ENCODE measurements at regions not wholly inside any gene's neighbourhood (a gene's known extent, or its start where the extent isn't known, plus 50 kb on each side); places are given as distances from the start of the nearest gene placed in this dataset.

- H3K4me3 Mint-ChIP-seq, result no peak overlapping the region
- ATAC-seq (replicated peaks in 1 of 4) (no peak), DNase-seq (no peak)
- WGBS (ENCODE audit: insufficient coverage), result 50% methylated on average over 1 of the region's 2 CpGs
- CTCF ChIA-PET, result no interaction called here
- Histone ChIP-seq H3K27ac (ENCODE audit: low read length) (no peak overlapping the region), H3K27me3 (replicated peaks in 1 of 2; ENCODE audit: control insufficient read depth in 2 of 2, extremely low read depth in 1 of 2, insufficient read depth in 2 of 2, low read length in 1 of 2) (no peaks in the 10 kb centered on the region), H3K36me3 (ENCODE audit: control insufficient read depth in 2 of 2, extremely low read depth in 1 of 2, insufficient read depth in 1 of 2, low read length in 1 of 2) (no peaks in the 10 kb centered on the region), H3K4me1 (ENCODE audit: control insufficient read depth in 1 of 2, extremely low read depth in 1 of 2, insufficient read depth in 2 of 2, low read length in 2 of 2) (no peaks in the 10 kb centered on the region), H3K9me3 (no peaks in the 10 kb centered on the region), H3K4me3 (ENCODE audit: control insufficient read depth in 1 of 2, extremely low read depth in 1 of 2, low read length in 1 of 2) (no peak overlapping the region)
- H3K4me1 Mint-ChIP-seq, result peaks cover 0 to 4% (median 0%) of the 10 kb centered on the region in 3 donors
- no peaks in the 10 kb centered on the region for H3K27me3 Mint-ChIP-seq
- no peaks in the 10 kb centered on the region for H3K36me3 Mint-ChIP-seq
- POLR2A ChIA-PET, result no interaction called here
- H3K27ac Mint-ChIP-seq, result no peak overlapping the region
- no peaks in the 10 kb centered on the region for H3K9me3 Mint-ChIP-seq
These were observed 76.2 kb upstream of the ZNF608 start for GRCh38 chr5:124822647-124823046.

- no peaks in the 10 kb centered on the region for H3K4me1 ChIP-seq (ENCODE audit: control insufficient read depth in 1 of 2, extremely low read depth in 1 of 2, insufficient read depth in 2 of 2, low read length in 2 of 2)
- no peak for ATAC-seq (replicated peaks in 1 of 4)
- no peak overlapping the region for H3K27ac Mint-ChIP-seq
- H3K36me3 Mint-ChIP-seq, result no peaks in the 10 kb centered on the region
- no peaks in the 10 kb centered on the region for H3K9me3 Mint-ChIP-seq
- DNase-seq, result no peak
- H3K4me3 ChIP-seq (ENCODE audit: control insufficient read depth in 1 of 2, extremely low read depth in 1 of 2, low read length in 1 of 2), result no peak overlapping the region
- no peaks in the 10 kb centered on the region for H3K27me3 Mint-ChIP-seq
- no peaks in the 10 kb centered on the region for H3K27me3 ChIP-seq (replicated peaks in 1 of 2; ENCODE audit: control insufficient read depth in 2 of 2, extremely low read depth in 1 of 2, insufficient read depth in 2 of 2, low read length in 1 of 2)
- H3K9me3 ChIP-seq, result no peaks in the 10 kb centered on the region
- H3K4me3 Mint-ChIP-seq, result no peak overlapping the region
- ChIA-PET CTCF (no interaction called here), POLR2A (no interaction called here)
- H3K4me1 Mint-ChIP-seq, result peaks cover 0 to 4% (median 0%) of the 10 kb centered on the region in 3 donors
- WGBS (ENCODE audit: insufficient coverage), result no CpG with 5 or more reads among the region's 3 CpGs
- H3K27ac ChIP-seq (ENCODE audit: low read length), result no peak overlapping the region
- H3K36me3 ChIP-seq (ENCODE audit: control insufficient read depth in 2 of 2, extremely low read depth in 1 of 2, insufficient read depth in 1 of 2, low read length in 1 of 2), result no peaks in the 10 kb centered on the region
These were observed 76.9 kb upstream of the ZNF608 start for GRCh38 chr5:124823380-124823779.

DNA sequence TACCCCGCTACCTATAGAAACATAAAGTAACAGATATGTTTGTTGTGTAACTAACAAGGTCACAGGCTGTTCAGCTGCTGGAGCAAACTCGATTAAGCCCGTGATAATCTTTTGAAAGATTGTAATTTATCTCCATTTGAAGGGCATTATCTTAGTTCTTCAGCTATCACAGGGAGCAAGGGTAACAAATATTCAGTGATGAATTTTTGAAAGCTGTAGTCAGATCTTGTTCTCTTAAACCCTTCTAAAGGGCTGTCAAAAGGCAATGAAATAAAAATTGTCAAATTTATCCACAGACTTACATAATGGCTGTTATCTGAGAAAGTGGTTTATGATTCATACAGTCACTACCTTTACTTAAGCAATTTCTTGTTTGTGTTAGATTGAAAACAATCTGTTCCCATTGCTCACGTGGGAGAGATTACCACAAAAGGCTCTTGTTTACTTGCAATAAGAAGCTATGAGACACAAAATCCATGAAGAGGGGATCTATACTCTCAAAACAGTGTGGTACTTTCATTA lies 78.3 kb upstream of the ZNF608 start:
- Mint-ChIP-seq H3K27me3 (peaks cover 0 to 6% of the 10 kb centered on the region in 2 donors), H3K4me3 (no peak overlapping the region), H3K4me1 (peaks cover 0 to 4% (median 0%) of the 10 kb centered on the region in 3 donors), H3K9me3 (no peaks in the 10 kb centered on the region), H3K36me3 (no peaks in the 10 kb centered on the region), H3K27ac (no peak overlapping the region)
- H3K9me3 ChIP-seq, result no peaks in the 10 kb centered on the region
- CTCF ChIA-PET, result interaction anchor here in 1 of 2 donors (0.6 kb wide), 1 partner anchor 20 kb away, joined by 5 read pairs; no protein-coding TSS in a partner anchor
- ATAC-seq (replicated peaks in 1 of 4) (no peak), DNase-seq (no peak)
- H3K4me1 ChIP-seq (ENCODE audit: control insufficient read depth in 1 of 2, extremely low read depth in 1 of 2, insufficient read depth in 2 of 2, low read length in 2 of 2), result no peaks in the 10 kb centered on the region
- no peaks in the 10 kb centered on the region for H3K27me3 ChIP-seq (replicated peaks in 1 of 2; ENCODE audit: control insufficient read depth in 2 of 2, extremely low read depth in 1 of 2, insufficient read depth in 2 of 2, low read length in 1 of 2)
- H3K4me3 ChIP-seq (ENCODE audit: control insufficient read depth in 1 of 2, extremely low read depth in 1 of 2, low read length in 1 of 2), result no peak overlapping the region
- no CpG with 5 or more reads among the region's 4 CpGs for WGBS (ENCODE audit: insufficient coverage)
- H3K27ac ChIP-seq (ENCODE audit: low read length), result no peak overlapping the region
- H3K36me3 ChIP-seq (ENCODE audit: control insufficient read depth in 2 of 2, extremely low read depth in 1 of 2, insufficient read depth in 1 of 2, low read length in 1 of 2), result no peaks in the 10 kb centered on the region
- POLR2A ChIA-PET, result no interaction called here

DNA sequence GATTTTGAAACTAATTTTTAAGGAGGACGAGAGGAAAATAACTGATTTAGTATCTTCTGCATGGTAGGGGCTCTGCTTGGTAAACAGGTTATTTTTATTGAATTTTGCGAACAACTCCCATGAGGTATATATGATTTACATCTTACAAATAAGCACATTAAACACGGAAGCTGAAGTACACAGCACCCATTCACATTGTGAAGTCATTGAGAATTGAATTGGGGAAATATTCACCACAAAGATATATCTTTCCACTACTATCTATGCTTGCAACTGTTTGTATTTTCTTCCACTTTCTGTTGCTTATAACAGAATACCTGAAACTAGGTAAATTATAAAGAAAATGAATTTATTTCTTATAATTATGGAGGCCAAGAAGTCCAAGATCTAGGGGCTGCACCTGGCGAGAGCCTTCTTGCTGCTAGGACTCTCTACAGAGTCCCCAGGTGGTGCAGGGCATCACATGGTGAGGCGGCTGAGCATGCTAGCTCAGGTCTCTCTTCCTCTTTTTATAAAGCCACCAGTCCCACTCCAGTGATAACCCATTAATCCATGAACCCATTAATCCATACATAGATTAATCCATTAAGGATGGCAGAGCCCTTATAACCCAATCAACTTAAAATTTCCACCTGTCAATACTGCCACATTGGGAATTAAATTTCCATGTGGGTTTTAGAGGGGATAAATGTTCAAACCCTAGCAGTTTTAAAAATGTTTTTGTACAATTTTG lies 79.0 kb upstream of the ZNF608 start:
- ATAC-seq (replicated peaks in 1 of 4) (no peak), DNase-seq (peak in 1 of 35 experiments; percentile 5)
- Mint-ChIP-seq H3K9me3 (no peaks in the 10 kb centered on the region), H3K36me3 (no peaks in the 10 kb centered on the region), H3K27ac (no peak overlapping the region), H3K4me3 (no peak overlapping the region), H3K4me1 (peaks cover 0 to 4% (median 0%) of the 10 kb centered on the region in 3 donors), H3K27me3 (peaks cover 0 to 6% of the 10 kb centered on the region in 2 donors)
- ChIA-PET POLR2A (no interaction called here), CTCF (interaction anchor here in 1 of 2 donors (0.6 kb wide), 1 partner anchor 19 kb away, joined by 5 read pairs; no protein-coding TSS in a partner anchor)
- Histone ChIP-seq H3K27me3 (replicated peaks in 1 of 2; ENCODE audit: control insufficient read depth in 2 of 2, extremely low read depth in 1 of 2, insufficient read depth in 2 of 2, low read length in 1 of 2) (no peaks in the 10 kb centered on the region), H3K4me1 (ENCODE audit: control insufficient read depth in 1 of 2, extremely low read depth in 1 of 2, insufficient read depth in 2 of 2, low read length in 2 of 2) (no peaks in the 10 kb centered on the region), H3K36me3 (ENCODE audit: control insufficient read depth in 2 of 2, extremely low read depth in 1 of 2, insufficient read depth in 1 of 2, low read length in 1 of 2) (no peaks in the 10 kb centered on the region), H3K27ac (ENCODE audit: low read length) (no peak overlapping the region), H3K9me3 (no peaks in the 10 kb centered on the region), H3K4me3 (ENCODE audit: control insufficient read depth in 1 of 2, extremely low read depth in 1 of 2, low read length in 1 of 2) (no peak overlapping the region)
- WGBS (ENCODE audit: insufficient coverage), result 80% methylated on average over 1 of the region's 5 CpGs

DNA sequence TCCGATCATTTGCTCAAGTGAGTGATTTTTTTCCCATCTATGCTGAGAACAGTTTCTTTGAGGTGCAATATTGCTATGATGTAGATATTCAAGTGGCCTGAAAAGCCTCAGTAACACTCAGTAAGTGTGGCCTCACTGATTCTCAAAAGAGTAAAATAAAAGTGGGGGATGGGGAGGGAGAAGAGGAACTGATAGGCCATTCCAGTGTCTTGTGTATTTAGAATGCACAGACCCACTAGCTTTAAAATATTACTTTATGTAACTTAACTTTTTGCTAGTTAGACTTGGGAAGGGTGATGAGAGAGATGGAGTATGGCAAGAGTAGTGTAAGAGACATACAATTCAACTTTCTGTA lies 79.5 kb upstream of the ZNF608 start:
- POLR2A ChIA-PET, result no interaction called here
- DNase-seq (no peak), ATAC-seq (replicated peaks in 1 of 4) (no peak)
- no peaks in the 10 kb centered on the region for H3K4me1 ChIP-seq (ENCODE audit: control insufficient read depth in 1 of 2, extremely low read depth in 1 of 2, insufficient read depth in 2 of 2, low read length in 2 of 2)
- H3K4me3 Mint-ChIP-seq, result no peak overlapping the region
- CTCF ChIA-PET, result no interaction called here
- no peaks in the 10 kb centered on the region for H3K9me3 ChIP-seq
- H3K36me3 ChIP-seq (ENCODE audit: control insufficient read depth in 2 of 2, extremely low read depth in 1 of 2, insufficient read depth in 1 of 2, low read length in 1 of 2), result no peaks in the 10 kb centered on the region
- H3K4me3 ChIP-seq (ENCODE audit: control insufficient read depth in 1 of 2, extremely low read depth in 1 of 2, low read length in 1 of 2), result no peak overlapping the region
- H3K9me3 Mint-ChIP-seq, result no peaks in the 10 kb centered on the region
- no CpG with 5 or more reads among the region's 1 CpG for WGBS (ENCODE audit: insufficient coverage)
- peaks cover 0 to 6% of the 10 kb centered on the region in 2 donors for H3K27me3 Mint-ChIP-seq
- H3K27ac Mint-ChIP-seq, result no peak overlapping the region
- H3K27ac ChIP-seq (ENCODE audit: low read length), result no peak overlapping the region
- no peaks in the 10 kb centered on the region for H3K36me3 Mint-ChIP-seq
- H3K4me1 Mint-ChIP-seq, result peaks cover 0 to 4% (median 0%) of the 10 kb centered on the region in 3 donors
- H3K27me3 ChIP-seq (replicated peaks in 1 of 2; ENCODE audit: control insufficient read depth in 2 of 2, extremely low read depth in 1 of 2, insufficient read depth in 2 of 2, low read length in 1 of 2), result no peaks in the 10 kb centered on the region

DNA sequence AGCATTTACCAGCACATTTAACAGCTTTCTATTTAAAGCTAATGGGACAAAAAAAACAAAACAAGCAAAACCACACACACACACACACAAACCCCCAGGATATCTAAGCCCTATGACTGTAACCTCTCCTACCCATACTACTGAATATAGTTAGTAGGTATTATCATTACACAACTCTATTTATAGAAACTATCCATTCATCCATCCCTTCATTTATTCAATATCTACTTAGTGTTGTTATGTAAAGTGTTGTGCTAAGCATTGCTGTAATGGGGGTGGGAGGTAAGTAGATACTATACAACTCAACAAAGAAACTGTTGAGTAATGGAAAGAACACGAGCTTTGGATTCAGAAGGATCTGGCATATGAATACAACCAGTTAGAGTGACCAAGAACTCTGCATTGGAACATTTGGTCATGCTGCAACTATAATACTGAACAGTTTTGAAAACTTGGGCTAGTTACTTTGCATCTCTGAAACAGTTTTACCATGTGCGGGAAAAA lies 82.3 kb upstream of the ZNF608 start:
- H3K9me3 ChIP-seq, result no peaks in the 10 kb centered on the region
- H3K27ac ChIP-seq (ENCODE audit: low read length), result no peak overlapping the region
- H3K27me3 ChIP-seq (replicated peaks in 1 of 2; ENCODE audit: control insufficient read depth in 2 of 2, extremely low read depth in 1 of 2, insufficient read depth in 2 of 2, low read length in 1 of 2), result no peaks in the 10 kb centered on the region
- H3K36me3 ChIP-seq (ENCODE audit: control insufficient read depth in 2 of 2, extremely low read depth in 1 of 2, insufficient read depth in 1 of 2, low read length in 1 of 2), result no peaks in the 10 kb centered on the region
- 57% methylated on average over 1 of the region's 2 CpGs for WGBS (ENCODE audit: insufficient coverage)
- Mint-ChIP-seq H3K9me3 (no peaks in the 10 kb centered on the region), H3K27ac (no peak overlapping the region), H3K36me3 (no peaks in the 10 kb centered on the region), H3K27me3 (peaks cover 0 to 9% of the 10 kb centered on the region in 2 donors), H3K4me3 (no peak overlapping the region), H3K4me1 (peaks cover 0 to 4% (median 0%) of the 10 kb centered on the region in 3 donors)
- POLR2A ChIA-PET, result no interaction called here
- DNase-seq, result no peak
- no peaks in the 10 kb centered on the region for H3K4me1 ChIP-seq (ENCODE audit: control insufficient read depth in 1 of 2, extremely low read depth in 1 of 2, insufficient read depth in 2 of 2, low read length in 2 of 2)
- ATAC-seq (replicated peaks in 1 of 4), result no peak
- CTCF ChIA-PET, result no interaction called here
- no peak overlapping the region for H3K4me3 ChIP-seq (ENCODE audit: control insufficient read depth in 1 of 2, extremely low read depth in 1 of 2, low read length in 1 of 2)

Measured in T-cell (primary cell).